NCI-H1092 (cell line): ENCODE measurements at regions not wholly inside any gene's neighbourhood (a gene's known extent, or its start where the extent isn't known, plus 50 kb on each side); places are given as distances from the start of the nearest gene placed in this dataset.

Experiments
- DNase-seq: peaks from one replicate; lab custom pipeline; 2025; lab: John Stamatoyannopoulos, UW

- DNase-seq, result no peak
These were observed 74.7 kb downstream of the SDC1 start for GRCh38 chr2:20150110-20150706.

- no peak for DNase-seq
These were observed 75.3 kb downstream of the SDC1 start for GRCh38 chr2:20149703-20150030.

- DNase-seq, result no peak
These were observed 75.8 kb downstream of the SDC1 start for GRCh38 chr2:20148923-20149702.

GRCh38 chr2:20148426-20148922 lies 76.5 kb downstream of the SDC1 start:
- DNase-seq, result no peak

GRCh38 chr2:20147351-20147750 lies 77.6 kb downstream of the SDC1 start:
- no peak for DNase-seq

GRCh38 chr2:20146401-20146800 lies 78.5 kb downstream of the SDC1 start:
- DNase-seq, result no peak

GRCh38 chr2:20145497-20146193 lies 79.3 kb downstream of the SDC1 start:
- DNase-seq, result no peak

GRCh38 chr2:20144861-20145260 lies 80.1 kb downstream of the SDC1 start:
- DNase-seq, result no peak

- no peak for DNase-seq
These were observed 80.7 kb downstream of the SDC1 start for GRCh38 chr2:20144196-20144595.

- DNase-seq, result no peak
These were observed 81.7 kb downstream of the SDC1 start for GRCh38 chr2:20143263-20143662.

- DNase-seq, result no peak
These were observed 83.1 kb downstream of the SDC1 start for GRCh38 chr2:20141806-20142205.

- DNase-seq, result no peak
These were observed 83.7 kb downstream of the SDC1 start for GRCh38 chr2:20141056-20141762.

- no peak for DNase-seq
These were observed 84.4 kb downstream of the SDC1 start for GRCh38 chr2:20140321-20141055.

GRCh38 chr2:20139407-20140172 lies 85.3 kb downstream of the SDC1 start:
- no peak for DNase-seq

GRCh38 chr2:20138696-20139095 lies 86.2 kb downstream of the SDC1 start:
- DNase-seq, result no peak

GRCh38 chr2:20137884-20138283 lies 86.5 kb upstream of the LAPTM4A start:
- no peak for DNase-seq

GRCh38 chr2:20137131-20137571 lies 85.7 kb upstream of the LAPTM4A start:
- no peak for DNase-seq

- no peak for DNase-seq
These were observed 84.7 kb upstream of the LAPTM4A start for GRCh38 chr2:20136149-20136548.

- peak; percentile 10 for DNase-seq
These were observed 84.2 kb upstream of the LAPTM4A start for GRCh38 chr2:20135631-20136050.

- no peak for DNase-seq
These were observed 81.6 kb upstream of the LAPTM4A start for GRCh38 chr2:20132990-20133535.
